ENCODE measurements at regions not wholly inside any gene's neighbourhood (a gene's known extent, or its start where the extent isn't known, plus 50 kb on each side); places are given as distances from the start of the nearest gene placed in this dataset.

DNA sequence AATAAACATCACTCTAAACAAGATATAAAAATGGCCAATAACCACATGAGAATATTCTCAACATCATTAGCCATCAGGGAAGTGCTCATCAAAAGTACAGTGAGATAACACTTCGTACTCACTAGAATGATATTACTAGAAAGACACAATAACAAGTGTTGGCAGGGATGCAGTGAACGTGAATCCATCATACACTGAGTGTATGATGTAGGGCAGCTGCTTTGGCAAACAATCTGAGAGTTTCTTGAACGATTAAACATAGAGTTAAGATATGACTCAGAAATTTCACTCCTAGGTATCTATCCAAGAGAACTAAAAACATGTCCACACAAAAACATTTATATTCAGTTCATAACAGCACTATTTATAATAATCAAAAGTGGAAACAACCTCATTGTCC is 368.9 kb downstream of the PID1 start:
- intact Hi-C loops (cut with micrococcal nuclease; ENCODE audit: unreplicated experiment) (no loop called here), in situ Hi-C loops (cut with HindIII; ENCODE audit: low pct_unique_long_range_greater_than_20kb, low sequenced_read_pairs) (no loop called here)
- ATAC-seq = no peak
- TF ChIP-seq, protein P1, sequence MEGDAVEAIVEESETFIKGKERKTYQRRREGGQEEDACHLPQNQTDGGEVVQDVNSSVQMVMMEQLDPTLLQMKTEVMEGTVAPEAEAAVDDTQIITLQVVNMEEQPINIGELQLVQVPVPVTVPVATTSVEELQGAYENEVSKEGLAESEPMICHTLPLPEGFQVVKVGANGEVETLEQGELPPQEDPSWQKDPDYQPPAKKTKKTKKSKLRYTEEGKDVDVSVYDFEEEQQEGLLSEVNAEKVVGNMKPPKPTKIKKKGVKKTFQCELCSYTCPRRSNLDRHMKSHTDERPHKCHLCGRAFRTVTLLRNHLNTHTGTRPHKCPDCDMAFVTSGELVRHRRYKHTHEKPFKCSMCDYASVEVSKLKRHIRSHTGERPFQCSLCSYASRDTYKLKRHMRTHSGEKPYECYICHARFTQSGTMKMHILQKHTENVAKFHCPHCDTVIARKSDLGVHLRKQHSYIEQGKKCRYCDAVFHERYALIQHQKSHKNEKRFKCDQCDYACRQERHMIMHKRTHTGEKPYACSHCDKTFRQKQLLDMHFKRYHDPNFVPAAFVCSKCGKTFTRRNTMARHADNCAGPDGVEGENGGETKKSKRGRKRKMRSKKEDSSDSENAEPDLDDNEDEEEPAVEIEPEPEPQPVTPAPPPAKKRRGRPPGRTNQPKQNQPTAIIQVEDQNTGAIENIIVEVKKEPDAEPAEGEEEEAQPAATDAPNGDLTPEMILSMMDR (IDR thresholded peaks at IDR 0.05) = no peak
- TF ChIP-seq SIN3A (IDR thresholded peaks at IDR 0.05; ENCODE audit: borderline replicate concordance, insufficient read depth, low read depth, low read length) = no peak
- TF ChIP-seq, protein P2, sequence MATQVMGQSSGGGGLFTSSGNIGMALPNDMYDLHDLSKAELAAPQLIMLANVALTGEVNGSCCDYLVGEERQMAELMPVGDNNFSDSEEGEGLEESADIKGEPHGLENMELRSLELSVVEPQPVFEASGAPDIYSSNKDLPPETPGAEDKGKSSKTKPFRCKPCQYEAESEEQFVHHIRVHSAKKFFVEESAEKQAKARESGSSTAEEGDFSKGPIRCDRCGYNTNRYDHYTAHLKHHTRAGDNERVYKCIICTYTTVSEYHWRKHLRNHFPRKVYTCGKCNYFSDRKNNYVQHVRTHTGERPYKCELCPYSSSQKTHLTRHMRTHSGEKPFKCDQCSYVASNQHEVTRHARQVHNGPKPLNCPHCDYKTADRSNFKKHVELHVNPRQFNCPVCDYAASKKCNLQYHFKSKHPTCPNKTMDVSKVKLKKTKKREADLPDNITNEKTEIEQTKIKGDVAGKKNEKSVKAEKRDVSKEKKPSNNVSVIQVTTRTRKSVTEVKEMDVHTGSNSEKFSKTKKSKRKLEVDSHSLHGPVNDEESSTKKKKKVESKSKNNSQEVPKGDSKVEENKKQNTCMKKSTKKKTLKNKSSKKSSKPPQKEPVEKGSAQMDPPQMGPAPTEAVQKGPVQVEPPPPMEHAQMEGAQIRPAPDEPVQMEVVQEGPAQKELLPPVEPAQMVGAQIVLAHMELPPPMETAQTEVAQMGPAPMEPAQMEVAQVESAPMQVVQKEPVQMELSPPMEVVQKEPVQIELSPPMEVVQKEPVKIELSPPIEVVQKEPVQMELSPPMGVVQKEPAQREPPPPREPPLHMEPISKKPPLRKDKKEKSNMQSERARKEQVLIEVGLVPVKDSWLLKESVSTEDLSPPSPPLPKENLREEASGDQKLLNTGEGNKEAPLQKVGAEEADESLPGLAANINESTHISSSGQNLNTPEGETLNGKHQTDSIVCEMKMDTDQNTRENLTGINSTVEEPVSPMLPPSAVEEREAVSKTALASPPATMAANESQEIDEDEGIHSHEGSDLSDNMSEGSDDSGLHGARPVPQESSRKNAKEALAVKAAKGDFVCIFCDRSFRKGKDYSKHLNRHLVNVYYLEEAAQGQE (IDR thresholded peaks at IDR 0.05; ENCODE audit: insufficient read depth in 1 of 2, low read depth in 2 of 2, low read length in 1 of 2) = no peak
- TF ChIP-seq TCF7L2 (IDR thresholded peaks at IDR 0.05; ENCODE audit: low read depth, low read length) = no peak
- TF ChIP-seq POLR2AphosphoS5 (IDR thresholded peaks at IDR 0.05; ENCODE audit: low read depth, low read length) = no peak
- BruUV-seq (replicated peaks) = no TSS peak
- ChIA-PET CTCF (no interaction called here), POLR2A (no interaction called here)
- no peaks in the 10 kb centered on the region for H3K9me3 ChIP-seq (ENCODE audit: control insufficient read depth, insufficient read depth, low read depth, low read length)
- no peaks in the 10 kb centered on the region for H3K27me3 ChIP-seq (ENCODE audit: control insufficient read depth, insufficient read depth, low read length)
- H3K4me1 ChIP-seq (ENCODE audit: control insufficient read depth, insufficient read depth, low read length) = no peaks in the 10 kb centered on the region
- H3K27ac ChIP-seq (ENCODE audit: low read length) = no peak overlapping the region
- H3K4me3 ChIP-seq (ENCODE audit: low read depth in 2 of 2, low read length in 2 of 2) = no peak overlapping the region
- H3K36me3 ChIP-seq (ENCODE audit: control insufficient read depth, insufficient read depth, low read length) = no peaks in the 10 kb centered on the region
- no peak for DNase-seq (ENCODE audit: low read depth, low spot score)

DNA sequence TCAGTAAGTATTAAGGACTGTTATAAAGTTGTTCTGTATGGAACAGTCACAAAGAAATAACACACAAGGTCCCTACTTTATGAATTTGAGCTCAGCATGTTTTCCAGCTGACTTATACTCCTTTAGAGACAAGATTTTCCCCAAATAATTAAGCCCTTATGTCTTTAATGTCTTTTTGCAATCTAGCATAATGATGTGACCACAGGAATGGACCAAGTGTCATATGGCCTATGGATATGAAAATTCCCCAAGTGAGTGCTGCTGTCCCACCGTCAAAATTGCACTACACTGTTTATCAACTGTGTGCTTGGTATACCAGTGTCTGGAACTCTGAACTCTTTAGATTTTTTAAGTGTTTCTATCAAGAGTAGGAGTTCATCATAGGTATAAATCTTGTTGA is 369.6 kb downstream of the PID1 start:
- Histone ChIP-seq H3K4me3 (ENCODE audit: low read depth in 2 of 2, low read length in 2 of 2) (no peak overlapping the region), H3K27me3 (ENCODE audit: control insufficient read depth, insufficient read depth, low read length) (no peaks in the 10 kb centered on the region), H3K9me3 (ENCODE audit: control insufficient read depth, insufficient read depth, low read depth, low read length) (no peaks in the 10 kb centered on the region), H3K4me1 (ENCODE audit: control insufficient read depth, insufficient read depth, low read length) (no peaks in the 10 kb centered on the region), H3K36me3 (ENCODE audit: control insufficient read depth, insufficient read depth, low read length) (no peaks in the 10 kb centered on the region), H3K27ac (ENCODE audit: low read length) (no peak overlapping the region)
- no peak for ATAC-seq
- DNase-seq (ENCODE audit: low read depth, low spot score) = no peak
- TF ChIP-seq TCF7L2 (IDR thresholded peaks at IDR 0.05; ENCODE audit: low read depth, low read length) (no peak), POLR2AphosphoS5 (IDR thresholded peaks at IDR 0.05; ENCODE audit: low read depth, low read length) (no peak), SIN3A (IDR thresholded peaks at IDR 0.05; ENCODE audit: borderline replicate concordance, insufficient read depth, low read depth, low read length) (no peak)
- TF ChIP-seq, protein P2 (IDR thresholded peaks at IDR 0.05; ENCODE audit: insufficient read depth in 1 of 2, low read depth in 2 of 2, low read length in 1 of 2) = no peak
- TF ChIP-seq, protein P1 (IDR thresholded peaks at IDR 0.05) = no peak
- ChIA-PET POLR2A (no interaction called here), CTCF (no interaction called here)
- intact Hi-C loops (cut with micrococcal nuclease; ENCODE audit: unreplicated experiment) = no loop called here
- no TSS peak for BruUV-seq (replicated peaks)
- in situ Hi-C loops (cut with HindIII; ENCODE audit: low pct_unique_long_range_greater_than_20kb, low sequenced_read_pairs) = no loop called here

All from Panc1 (cell line).